ENCODE measurements at regions not wholly inside any gene's neighbourhood (a gene's known extent, or its start where the extent isn't known, plus 50 kb on each side); places are given as distances from the start of the nearest gene placed in this dataset.
"Not testable (repeated sequence)": the region's sequence is repeated elsewhere in the genome, so short reads cannot be mapped to it uniquely, and the experiment has no call there.

DNA sequence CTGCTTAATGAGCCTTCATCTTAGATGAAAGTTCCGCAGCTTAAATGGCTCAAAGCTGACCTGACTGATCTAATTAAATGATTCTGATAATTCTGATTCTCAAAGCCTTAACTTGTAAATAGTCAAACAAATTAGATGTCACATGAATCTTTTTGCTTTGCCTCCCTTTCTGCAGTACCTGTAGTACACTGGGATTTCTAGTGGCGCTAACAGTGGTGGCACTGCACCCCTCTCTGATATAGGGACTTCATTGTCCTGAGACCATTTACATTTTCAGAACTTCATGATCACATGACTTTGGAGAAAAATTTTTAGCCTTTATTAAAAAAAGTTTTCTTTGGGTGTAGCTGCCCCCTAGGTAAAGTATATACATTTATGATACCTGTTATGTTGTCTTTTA, 546.7 kb upstream of the ADGRL2 start:
- DNase-seq (ENCODE audit: low spot score) = no peak

DNA sequence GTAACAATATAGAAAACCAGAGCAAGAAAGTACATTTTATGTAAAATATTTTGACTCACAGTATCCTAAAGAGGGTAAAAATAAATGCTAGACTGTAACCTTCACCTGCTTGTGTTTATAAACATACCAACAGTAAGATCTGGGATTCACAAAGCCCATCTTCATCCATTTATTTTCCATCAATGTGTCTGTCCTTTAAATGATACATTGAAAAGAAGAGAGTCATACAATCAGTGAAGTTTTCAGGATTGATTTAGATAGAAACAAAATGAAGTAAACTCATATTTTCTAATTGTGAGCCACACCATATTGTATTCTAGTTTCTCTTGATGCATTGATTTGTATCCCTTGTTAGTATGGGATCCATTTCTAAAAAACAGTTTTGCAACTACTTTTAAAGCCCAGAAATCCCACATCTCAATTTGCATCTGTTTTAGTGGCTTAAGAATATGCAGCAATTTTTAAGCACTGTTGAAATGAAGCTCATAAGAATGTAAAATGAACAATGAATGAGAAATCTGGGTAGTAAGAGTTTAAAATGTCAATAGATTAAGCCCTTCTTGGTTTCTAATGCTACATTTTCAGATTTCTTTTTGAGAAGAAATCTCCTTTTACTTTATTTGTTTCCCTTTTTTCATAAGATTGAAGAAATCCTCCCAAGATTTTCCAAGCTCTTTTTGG, 548.1 kb upstream of the ADGRL2 start:
- no peak for DNase-seq (ENCODE audit: low spot score)

DNA sequence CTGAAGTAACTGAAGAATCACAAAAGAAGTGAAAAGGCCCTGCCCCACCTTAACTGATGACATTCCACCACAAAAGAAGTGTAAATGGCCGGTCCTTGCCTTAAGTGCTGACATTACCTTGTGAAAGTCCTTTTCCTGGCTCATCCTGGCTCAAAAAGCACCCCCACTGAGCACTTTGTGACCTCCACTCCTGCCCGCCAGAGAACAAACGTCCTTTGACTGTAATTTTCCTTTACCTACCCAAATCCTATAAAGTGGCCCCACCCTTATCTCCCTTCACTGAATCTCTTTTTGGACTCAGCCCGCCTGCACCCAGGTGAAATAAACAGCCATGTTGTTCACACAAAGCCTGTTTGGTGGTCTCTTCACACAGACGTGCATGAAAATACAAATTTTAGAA, 549.9 kb upstream of the ADGRL2 start:
- not testable (repeated sequence) for DNase-seq (ENCODE audit: low spot score)

DNA sequence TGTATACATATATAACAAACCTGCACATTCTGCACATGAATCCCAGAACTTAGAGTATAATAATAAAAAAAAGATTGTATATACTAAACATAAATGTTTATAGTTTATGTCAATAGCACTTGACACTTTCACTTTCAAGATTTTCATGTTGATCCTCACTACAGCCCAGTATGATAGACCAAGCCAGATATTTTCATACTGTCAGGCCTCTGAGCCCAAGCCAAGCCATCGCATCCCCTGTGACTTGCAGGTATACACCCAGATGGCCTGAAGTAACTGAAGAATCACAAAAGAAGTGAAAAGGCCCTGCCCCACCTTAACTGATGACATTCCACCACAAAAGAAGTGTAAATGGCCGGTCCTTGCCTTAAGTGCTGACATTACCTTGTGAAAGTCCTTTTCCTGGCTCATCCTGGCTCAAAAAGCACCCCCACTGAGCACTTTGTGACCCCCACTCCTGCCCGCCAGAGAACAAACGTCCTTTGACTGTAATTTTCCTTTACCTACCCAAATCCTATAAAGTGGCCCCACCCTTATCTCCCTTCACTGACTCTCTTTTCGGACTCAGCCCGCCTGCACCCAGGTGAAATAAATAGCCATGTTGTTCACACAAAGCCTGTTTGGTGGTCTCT, 555.5 kb upstream of the ADGRL2 start:
- not testable (repeated sequence) for DNase-seq (ENCODE audit: low spot score)

DNA sequence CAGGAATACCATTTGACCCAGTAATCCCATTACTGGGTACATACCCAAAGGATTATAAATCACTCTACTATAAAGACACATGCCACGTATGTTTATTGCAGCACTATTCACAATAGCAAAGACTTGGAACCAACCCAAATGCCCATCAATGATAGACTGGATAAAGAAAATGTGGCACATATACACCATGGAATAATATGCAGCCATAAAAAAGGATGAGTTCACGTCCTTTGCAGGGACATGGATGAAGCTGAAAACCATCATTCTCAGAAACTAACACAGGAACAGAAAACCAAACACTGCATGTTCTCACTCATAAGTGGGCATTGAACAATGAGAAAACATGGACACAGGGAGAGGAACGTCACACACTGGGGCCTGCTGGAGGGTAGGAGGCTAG, 556.1 kb upstream of the ADGRL2 start:
- DNase-seq (ENCODE audit: low spot score) = not testable (repeated sequence)

DNA sequence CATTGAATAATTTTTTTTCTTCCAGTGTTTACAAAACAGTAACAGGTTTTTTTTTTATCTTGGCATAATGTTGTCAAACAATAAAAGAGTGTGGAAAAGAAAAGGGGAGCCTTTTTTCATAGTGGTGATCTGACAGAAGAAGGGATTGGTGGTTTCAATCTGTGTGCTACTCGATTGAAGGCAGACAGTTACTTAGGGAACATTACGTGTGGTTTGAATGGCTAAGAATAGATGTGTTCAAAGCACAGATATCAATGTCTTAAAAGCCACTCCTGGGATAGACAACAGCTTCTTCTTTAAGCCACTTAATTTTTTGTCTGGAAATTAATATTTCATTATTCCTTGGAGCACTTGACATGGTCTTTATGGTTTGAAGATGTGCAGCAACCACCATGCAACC, 558.6 kb upstream of the ADGRL2 start:
- no peak for DNase-seq (ENCODE audit: low spot score)

DNA sequence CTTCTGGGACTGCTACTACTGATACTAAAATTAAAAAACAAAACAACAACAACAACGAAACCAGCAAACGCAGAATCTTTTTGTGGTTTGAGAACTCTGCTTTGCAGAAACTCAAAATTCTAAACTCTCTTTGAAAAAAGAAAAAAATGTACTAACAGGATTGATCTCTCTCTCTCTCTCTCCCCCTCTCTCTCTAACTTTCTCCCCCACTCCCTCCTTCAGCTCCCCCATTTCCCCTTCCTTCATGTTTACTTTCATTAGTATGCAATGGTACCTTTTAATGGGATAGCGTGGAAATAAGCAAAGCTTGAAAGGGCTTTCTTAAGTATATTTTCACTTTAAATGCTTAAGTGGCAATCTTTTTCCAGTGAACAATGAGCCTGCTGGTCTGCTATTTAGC, 562.6 kb upstream of the ADGRL2 start:
- DNase-seq (ENCODE audit: low spot score) = no peak

DNA sequence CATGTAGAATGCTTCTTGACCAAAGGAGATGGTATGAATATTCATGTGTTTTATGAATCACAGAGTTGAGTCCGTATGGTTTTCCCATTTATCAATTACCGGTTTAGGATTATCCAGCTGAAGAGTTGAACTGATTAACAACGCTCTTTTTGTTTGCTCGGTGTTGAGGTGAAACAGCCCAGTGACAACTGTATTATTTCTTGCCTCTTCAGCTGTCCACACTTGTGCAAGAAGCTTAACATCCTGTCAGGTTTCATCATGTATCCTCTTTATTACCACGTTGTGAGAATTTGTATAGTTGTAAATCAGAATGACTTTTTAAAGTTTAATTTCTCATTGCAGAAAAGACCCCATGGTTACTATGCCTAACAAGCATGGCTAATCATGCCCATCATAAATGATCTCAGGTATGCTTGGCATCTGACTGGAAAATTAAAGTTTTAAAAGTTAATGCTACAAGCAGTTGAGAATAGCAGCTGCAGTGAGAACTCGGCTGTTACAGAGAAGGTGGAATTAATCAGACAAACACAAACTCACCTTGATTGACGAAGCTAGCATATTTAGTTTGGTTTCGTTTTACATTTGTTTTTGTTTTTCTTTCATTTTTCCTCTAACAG, 563.2 kb upstream of the ADGRL2 start:
- no peak for DNase-seq (ENCODE audit: low spot score)

DNA sequence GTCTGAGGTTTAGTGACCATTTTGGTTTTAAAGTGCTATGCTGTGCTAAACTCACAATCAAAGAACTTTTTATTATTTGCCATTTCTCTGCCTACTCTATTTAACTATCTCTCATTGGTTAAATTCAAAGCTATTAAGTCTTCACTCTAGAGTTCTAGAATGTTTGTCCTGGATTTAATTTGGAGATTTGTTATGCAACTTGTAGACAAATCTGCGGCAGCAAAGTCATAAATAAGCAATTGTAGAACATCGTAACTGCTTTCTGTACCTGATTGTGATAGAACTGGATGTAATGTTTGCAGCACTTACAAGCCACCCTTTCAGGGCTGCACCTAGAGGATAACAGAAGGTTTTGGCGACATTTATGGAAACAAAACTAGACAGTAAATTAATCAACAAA, 566.5 kb upstream of the ADGRL2 start:
- no peak for DNase-seq (ENCODE audit: low spot score)

DNA sequence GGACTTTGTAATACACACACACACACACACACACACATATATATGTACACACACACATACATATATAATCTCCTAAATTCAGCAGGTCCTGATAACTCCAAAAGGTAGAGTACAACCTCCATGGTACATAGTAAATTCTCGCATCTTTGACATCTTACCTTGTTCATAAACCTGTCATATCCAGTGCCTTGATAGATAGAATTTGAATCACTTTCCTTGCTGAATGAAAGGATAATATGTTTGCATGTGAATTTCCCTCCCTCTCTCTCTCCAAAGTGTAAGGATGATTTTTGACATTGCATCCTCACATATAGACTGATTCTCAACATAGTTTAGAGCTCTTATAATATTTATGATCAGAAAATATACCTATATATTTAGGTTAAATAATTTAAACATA, 567.1 kb upstream of the ADGRL2 start:
- no peak for DNase-seq (ENCODE audit: low spot score)

DNA sequence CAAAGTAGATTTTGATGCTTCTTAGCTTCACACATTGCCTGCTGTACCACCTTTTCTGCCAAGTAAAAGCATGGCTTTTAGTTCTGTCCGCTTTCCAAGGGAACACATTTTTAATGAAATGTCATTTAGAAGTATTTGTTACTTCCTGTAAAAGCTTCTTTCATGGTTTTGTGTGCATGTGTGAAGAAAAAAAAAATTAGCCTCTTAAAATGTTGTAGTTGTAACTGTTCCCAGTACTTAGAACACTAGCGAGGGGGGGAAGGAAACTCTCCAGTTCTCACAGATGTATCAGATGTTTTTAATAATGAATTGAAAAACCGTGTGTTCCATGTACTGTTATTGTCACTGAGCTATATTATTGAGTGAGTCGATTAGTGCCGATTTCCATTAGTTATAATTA, 568.3 kb upstream of the ADGRL2 start:
- no peak for DNase-seq (ENCODE audit: low spot score)

DNA sequence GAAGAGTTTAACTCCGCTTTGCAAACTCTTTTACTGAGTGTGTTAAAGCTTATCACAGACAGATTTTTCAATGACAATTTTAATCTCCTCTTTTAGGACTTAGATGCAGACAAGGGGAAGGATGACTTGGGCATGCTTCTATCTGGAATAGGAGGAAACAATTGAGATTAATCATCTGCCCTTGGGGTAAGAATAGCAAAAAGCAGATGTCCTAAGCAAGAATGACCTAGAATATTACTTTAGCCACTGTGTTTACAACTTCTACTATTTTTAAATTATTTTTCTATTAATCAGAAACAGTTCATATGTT, 569.0 kb upstream of the ADGRL2 start:
- no peak for DNase-seq (ENCODE audit: low spot score)

DNA sequence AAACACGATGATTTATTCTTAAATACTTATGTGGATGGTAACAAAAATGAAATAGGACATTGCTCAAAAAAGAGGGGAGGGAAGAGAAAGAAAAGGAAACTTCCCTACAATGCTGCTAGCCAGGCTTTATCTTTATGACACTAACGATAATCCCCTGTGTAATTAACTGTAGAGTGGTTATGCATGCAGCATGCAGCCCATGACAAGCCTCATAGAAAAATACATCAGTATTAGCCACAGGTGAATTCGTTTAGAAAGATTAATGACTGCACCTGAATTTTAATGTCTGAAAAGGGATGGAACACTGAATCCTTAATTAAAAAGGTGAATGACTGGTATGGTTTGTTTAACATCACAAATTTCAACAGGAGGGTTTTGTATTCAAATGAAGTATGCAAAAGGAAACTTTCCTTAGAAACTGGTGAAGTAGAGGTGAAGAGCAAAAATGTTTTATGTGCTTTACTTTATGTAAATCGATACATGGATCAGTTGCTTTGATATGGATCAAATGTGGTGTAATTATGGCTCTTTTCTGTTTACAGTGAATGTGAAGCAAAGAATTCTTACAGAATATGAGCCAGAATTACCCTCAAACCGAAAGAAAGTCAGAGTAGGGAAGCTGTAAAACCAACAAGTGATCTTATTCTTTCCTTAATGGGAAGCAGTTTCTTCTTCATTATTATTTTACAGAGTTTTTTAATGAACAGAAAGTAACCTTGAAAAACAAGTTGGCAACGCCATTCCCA, 569.6 kb upstream of the ADGRL2 start:
- DNase-seq (ENCODE audit: low spot score) = no peak

DNA sequence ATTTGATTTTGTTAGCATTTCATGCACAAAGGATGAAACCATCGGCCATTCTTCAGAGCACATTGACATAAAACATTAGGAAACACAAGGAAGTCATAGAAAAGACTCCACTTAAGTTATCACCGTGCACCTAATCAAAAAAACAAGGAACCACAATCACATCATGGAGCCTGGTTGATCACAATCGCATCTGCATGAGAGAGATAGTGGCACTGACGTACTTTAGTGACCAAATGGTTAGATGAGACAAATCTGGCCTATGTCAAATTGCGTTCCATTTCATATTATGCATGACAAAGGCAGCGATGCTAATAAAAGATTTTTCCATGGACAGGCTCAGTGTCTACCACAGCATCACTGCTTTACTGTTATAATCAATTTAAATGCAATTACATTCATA, 571.8 kb upstream of the ADGRL2 start:
- DNase-seq (ENCODE audit: low spot score) = no peak

DNA sequence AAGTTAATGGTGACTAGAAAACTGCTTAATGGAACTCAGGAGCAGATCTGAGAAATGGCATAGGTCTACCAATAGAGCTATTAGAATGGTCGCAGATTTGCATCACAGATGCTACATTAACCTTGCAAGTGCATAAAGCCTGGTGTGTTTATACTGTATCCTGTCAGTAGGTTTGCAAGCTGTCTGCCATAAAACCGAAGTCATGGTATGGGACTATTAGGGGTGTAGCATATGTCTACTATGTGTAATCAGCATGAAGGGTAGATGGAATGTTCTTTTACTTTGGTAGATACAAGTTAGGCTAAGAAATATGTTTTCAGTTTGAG, 574.2 kb upstream of the ADGRL2 start:
- no peak for DNase-seq (ENCODE audit: low spot score)

DNA sequence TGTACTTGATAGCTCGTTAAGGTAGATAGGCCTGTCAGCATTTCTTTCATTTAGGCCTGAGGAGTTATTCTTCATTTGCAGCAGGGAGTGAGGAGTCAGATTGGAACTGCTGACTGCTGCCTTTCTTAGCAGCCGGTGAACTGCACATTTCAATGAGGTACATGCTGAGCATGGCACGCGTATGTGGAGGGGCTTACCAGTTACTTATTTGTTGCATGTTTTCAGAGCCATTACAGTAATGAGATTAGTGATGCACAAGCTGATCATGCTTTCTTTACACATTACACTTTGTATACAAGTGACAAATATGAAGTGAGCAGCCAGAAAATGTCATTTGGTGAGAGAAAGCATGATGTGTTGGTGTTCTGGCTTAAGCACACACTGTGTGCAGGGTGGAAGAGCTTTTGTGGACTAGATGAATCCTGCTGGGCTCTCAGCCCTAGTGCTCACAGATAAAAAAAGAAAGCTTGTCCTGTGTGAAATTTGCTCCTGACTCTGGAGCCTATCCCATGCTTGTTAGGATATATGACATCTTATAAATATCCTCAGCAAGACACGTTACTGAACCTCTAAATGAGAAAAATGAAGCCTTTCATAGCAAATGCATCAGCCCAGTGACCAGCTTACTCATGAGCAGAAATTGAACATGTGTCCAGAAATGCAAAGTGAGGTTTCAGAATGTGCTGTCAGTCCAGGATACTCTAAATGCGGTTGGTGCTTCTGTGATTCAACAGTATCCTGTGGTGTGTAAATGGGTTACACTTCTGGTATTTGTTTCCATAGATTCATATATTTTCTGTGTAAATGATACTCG, 574.7 kb upstream of the ADGRL2 start:
- DNase-seq (ENCODE audit: low spot score) = no peak

DNA sequence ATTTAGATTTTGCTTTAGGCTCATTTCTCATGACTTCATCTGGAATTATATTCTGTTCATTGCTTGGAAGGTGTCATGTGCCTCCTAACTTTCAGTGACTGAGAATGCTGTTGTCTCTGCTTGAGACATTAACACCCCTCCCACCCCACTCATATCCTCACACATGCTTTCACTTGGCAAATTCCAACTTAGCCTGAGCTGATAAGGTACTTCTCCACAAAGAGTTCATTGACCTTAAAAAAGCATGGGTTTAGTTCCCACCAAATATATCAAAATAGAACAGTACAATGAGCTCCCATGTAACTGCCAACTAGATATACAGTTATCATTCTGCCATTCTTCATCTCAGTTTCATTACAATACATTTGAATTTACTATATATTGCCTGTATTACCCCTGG, 576.5 kb upstream of the ADGRL2 start:
- DNase-seq (ENCODE audit: low spot score) = no peak

DNA sequence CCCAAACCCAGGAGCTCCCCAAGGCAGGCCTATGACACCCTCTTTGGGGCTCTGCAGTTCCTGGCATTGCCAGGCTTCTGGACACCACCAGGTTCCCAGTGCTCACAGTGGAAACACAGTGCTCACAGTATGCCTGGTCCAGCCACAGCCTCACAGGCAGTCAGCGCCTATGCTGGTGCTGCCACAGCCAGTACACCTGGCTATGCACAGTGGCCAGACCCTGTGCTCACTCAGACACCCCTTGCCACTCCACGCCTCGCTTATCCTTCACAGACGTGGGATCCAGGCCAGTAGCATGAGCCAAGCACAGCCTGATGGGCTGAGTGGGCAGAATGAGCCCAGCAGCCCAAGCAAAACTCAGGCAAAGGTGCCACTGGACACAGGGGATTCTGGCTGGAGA, 579.2 kb upstream of the ADGRL2 start:
- DNase-seq (ENCODE audit: low spot score) = no peak

DNA sequence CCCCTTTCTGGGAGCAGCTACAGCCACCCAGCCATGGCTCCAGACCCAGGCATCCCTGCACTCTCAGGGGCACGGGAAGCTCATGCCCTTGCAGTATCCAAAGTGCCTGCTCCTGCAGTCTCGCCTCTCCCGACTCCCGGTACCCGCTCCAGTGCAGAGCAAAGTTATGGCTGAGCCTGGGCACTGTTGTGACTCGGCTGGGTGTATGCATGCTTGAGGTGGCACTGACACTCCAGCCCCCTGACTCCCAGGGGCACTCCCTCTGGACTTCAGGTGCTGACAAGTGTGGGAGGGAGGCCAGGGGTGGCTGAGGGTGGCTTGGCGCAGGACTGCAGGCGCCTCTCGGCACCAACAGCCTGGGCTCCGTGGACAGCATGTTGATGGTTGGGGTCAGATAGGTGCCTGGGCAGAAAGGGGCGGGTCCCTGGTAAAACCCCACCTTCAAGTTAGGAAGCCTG, 580.1 kb upstream of the ADGRL2 start:
- DNase-seq (ENCODE audit: low spot score) = no peak

DNA sequence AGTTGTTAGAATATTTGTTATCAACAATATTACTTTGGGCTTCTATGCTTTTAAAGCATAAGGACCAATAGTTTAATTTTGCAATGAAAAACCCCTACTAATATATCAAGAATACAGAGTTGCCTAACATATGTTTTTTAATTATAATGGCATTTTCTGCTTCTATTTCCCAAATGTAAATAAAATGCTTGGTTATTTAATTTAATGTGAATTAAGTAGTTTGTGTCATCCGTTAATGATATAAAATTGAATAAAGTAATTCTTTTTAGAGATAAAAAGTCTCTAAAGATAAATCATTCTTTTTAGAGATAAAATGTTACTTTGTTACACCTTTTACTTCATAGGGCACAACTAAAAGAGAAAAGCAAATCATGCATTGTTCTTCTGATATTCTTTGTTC, 583.7 kb upstream of the ADGRL2 start:
- no peak for DNase-seq (ENCODE audit: low spot score)

DNA sequence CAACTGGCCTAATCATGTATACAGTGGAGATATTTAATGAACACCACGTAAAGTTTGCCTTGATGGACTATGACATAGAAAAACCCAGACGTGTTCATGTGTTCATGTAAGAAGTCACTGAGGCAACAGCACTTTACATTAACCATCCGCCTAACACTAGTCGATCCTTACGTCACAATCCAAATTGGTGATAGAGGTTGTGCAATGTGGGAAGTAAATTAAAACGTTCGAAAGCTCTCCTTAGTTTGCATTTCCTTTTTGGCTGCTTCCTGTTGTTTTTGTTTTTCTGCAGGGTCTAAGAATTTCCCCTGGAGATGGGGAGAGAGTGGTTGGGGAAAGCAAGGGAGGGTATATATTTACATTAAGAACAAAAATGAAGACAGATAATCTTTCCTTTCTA, 587.5 kb upstream of the ADGRL2 start:
- DNase-seq (ENCODE audit: low spot score) = no peak

DNA sequence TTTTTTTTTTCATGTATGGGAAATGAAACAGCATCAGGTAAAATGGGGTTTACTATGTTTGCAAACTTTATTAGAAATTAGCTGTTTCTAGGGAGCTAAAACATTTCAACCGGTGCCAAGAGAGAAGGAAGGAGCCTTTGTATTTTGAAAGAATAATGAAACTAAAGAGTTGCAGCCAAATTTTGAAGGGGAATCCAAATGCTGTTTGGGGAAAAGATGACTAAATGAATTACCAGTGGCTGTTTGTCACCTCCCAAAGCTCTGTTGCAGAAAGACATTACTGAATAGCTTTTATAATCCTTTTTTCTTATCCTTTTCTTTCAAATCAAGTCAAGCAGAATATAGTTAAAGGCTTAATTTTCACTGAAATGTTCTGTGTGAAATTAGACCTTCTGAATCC, 591.3 kb upstream of the ADGRL2 start:
- no peak for DNase-seq (ENCODE audit: low spot score)

Data from Ammon's horn (tissue), 1 donor.